ENCODE measurements at regions not wholly inside any gene's neighbourhood (a gene's known extent, or its start where the extent isn't known, plus 50 kb on each side); places are given as distances from the start of the nearest gene placed in this dataset.

- TF ChIP-seq RXRA (IDR thresholded peaks at IDR 0.05; ENCODE audit: insufficient read depth, low read depth, low read length) (no peak), PHF8 (conservative IDR thresholded peaks at IDR 0.05; ENCODE audit: low read depth, low read length) (no peak), SUZ12 (IDR thresholded peaks at IDR 0.05; ENCODE audit: low read length) (no peak), EGR1 (IDR thresholded peaks at IDR 0.05; ENCODE audit: borderline replicate concordance, low read depth, low read length) (no peak)
Measured at GRCh38 chr4:121226362-121226761, 62.2 kb upstream of the TNIP3 start (continued).
